ENCODE measurements at regions not wholly inside any gene's neighbourhood (a gene's known extent, or its start where the extent isn't known, plus 50 kb on each side); places are given as distances from the start of the nearest gene placed in this dataset.
"Not testable (repeated sequence)": the region's sequence is repeated elsewhere in the genome, so short reads cannot be mapped to it uniquely, and the experiment has no call there.

DNA sequence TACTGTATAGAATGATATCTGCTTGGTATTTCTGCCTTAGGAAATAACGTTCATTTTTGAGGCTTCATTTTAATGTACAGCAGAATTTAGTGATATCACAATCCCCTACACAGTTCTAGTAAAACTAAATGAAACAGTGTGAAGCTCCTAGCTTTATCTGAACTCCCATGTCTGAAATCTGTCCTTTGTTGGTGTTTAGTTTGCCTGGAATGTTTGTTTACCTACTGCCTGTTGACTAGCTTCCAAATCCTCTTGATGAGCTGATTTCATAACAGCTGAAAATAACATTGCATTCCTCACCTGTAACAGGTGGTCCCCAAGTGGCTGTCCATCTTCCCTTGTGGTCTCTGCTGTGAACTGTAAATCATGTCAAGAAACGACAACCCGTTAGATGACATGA, 629.1 kb downstream of the TTLL7 start:
- not testable (repeated sequence) for TF ChIP-seq POLR2A (IDR thresholded peaks at IDR 0.05)
- TF ChIP-seq, protein P1, sequence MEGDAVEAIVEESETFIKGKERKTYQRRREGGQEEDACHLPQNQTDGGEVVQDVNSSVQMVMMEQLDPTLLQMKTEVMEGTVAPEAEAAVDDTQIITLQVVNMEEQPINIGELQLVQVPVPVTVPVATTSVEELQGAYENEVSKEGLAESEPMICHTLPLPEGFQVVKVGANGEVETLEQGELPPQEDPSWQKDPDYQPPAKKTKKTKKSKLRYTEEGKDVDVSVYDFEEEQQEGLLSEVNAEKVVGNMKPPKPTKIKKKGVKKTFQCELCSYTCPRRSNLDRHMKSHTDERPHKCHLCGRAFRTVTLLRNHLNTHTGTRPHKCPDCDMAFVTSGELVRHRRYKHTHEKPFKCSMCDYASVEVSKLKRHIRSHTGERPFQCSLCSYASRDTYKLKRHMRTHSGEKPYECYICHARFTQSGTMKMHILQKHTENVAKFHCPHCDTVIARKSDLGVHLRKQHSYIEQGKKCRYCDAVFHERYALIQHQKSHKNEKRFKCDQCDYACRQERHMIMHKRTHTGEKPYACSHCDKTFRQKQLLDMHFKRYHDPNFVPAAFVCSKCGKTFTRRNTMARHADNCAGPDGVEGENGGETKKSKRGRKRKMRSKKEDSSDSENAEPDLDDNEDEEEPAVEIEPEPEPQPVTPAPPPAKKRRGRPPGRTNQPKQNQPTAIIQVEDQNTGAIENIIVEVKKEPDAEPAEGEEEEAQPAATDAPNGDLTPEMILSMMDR (IDR thresholded peaks at IDR 0.05), result not testable (repeated sequence)

All from adrenal gland (tissue), 5 donors.